ENCODE measurements at regions not wholly inside any gene's neighbourhood (a gene's known extent, or its start where the extent isn't known, plus 50 kb on each side); places are given as distances from the start of the nearest gene placed in this dataset.

- no peak for TF ChIP-seq CTCF (IDR thresholded peaks at IDR 0.05)
- TF ChIP-seq POLR2A (IDR thresholded peaks at IDR 0.05), result no peak
These were observed 314.7 kb downstream of the METTL4 start for GRCh38 chr18:2256577-2256976.

Data from esophagus squamous epithelium (tissue), 4 donors.